HL-60 (cell line): ENCODE measurements at regions not wholly inside any gene's neighbourhood (a gene's known extent, or its start where the extent isn't known, plus 50 kb on each side); places are given as distances from the start of the nearest gene placed in this dataset.
A peak's percentile ranks its signal among the peaks of the same experiment; 100 is the strongest.

ENCODE experiments used
- DNase-seq, 2 experiments: peaks; one replicate each; pipeline ENCODE4 v3.0.0-alpha.2; 2010 to 2020; ENCODE audit warnings: low read depth in 1 of 2, low spot score in 1 of 2
- H3K27ac ChIP-seq: fragments of 250-450 bp; sonication (Bioruptor Pico); replicated peaks from 2 replicates; pipeline ENCODE4 v1.5.1; 2020; ENCODE audit warnings: mild to moderate bottlenecking, moderate library complexity
- H3K27me3 ChIP-seq: fragments of 250-450 bp; sonication (Bioruptor Pico); 2 replicates; pipeline ENCODE4 v1.5.1; 2021; ENCODE audit warnings: mild to moderate bottlenecking, moderate library complexity; ENCODE audit not compliant: insufficient read depth, poor library complexity, severe bottlenecking
- H3K4me3 ChIP-seq: replicated peaks from 2 replicates; pipeline ENCODE4 v1.5.1; 2011; ENCODE audit warnings: mild to moderate bottlenecking, control low read depth, low read length; ENCODE audit not compliant: insufficient read depth
- CTCF ChIP-seq: IDR thresholded peaks from one replicate; pipeline ENCODE4 v1.5.1; 2011; ENCODE audit warnings: low read length, control low read depth, inconsistent platforms; ENCODE audit not compliant: insufficient read depth
- GABPA ChIP-seq: IDR thresholded peaks from 2 replicates; pipeline ENCODE4 v1.6.1; 2012; ENCODE audit warnings: low read depth
- POLR2AphosphoS5 ChIP-seq: IDR thresholded peaks from 2 replicates; pipeline ENCODE4 v1.6.1; 2012; ENCODE audit warnings: low read depth
- SPI1 ChIP-seq: IDR thresholded peaks from 2 replicates; pipeline ENCODE4 v1.6.1; 2012; ENCODE audit warnings: low read depth, mild to moderate bottlenecking, borderline replicate concordance
- TF ChIP-seq, protein P1 (sequence below): IDR thresholded peaks from 2 replicates; pipeline ENCODE4 v1.6.1; 2012; ENCODE audit warnings: low read depth; ENCODE audit not compliant: insufficient replicate concordance

GRCh38 chr10:58957517-58957916, 218.9 kb upstream of the PHYHIPL start:
- no peak overlapping the region for H3K4me3 ChIP-seq
- no peak overlapping the region for H3K27ac ChIP-seq
- DNase-seq, result no peak
- no peaks in the 10 kb centered on the region for H3K27me3 ChIP-seq
- TF ChIP-seq POLR2AphosphoS5, result no peak
- no peak for TF ChIP-seq CTCF
- no peak for TF ChIP-seq SPI1
- TF ChIP-seq, protein P1, sequence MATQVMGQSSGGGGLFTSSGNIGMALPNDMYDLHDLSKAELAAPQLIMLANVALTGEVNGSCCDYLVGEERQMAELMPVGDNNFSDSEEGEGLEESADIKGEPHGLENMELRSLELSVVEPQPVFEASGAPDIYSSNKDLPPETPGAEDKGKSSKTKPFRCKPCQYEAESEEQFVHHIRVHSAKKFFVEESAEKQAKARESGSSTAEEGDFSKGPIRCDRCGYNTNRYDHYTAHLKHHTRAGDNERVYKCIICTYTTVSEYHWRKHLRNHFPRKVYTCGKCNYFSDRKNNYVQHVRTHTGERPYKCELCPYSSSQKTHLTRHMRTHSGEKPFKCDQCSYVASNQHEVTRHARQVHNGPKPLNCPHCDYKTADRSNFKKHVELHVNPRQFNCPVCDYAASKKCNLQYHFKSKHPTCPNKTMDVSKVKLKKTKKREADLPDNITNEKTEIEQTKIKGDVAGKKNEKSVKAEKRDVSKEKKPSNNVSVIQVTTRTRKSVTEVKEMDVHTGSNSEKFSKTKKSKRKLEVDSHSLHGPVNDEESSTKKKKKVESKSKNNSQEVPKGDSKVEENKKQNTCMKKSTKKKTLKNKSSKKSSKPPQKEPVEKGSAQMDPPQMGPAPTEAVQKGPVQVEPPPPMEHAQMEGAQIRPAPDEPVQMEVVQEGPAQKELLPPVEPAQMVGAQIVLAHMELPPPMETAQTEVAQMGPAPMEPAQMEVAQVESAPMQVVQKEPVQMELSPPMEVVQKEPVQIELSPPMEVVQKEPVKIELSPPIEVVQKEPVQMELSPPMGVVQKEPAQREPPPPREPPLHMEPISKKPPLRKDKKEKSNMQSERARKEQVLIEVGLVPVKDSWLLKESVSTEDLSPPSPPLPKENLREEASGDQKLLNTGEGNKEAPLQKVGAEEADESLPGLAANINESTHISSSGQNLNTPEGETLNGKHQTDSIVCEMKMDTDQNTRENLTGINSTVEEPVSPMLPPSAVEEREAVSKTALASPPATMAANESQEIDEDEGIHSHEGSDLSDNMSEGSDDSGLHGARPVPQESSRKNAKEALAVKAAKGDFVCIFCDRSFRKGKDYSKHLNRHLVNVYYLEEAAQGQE, result no peak
- TF ChIP-seq GABPA, result no peak

GRCh38 chr10:58963101-58963534, 213.3 kb upstream of the PHYHIPL start:
- H3K4me3 ChIP-seq, result no peak overlapping the region
- H3K27ac ChIP-seq, result no peak overlapping the region
- H3K27me3 ChIP-seq, result no peaks in the 10 kb centered on the region
- TF ChIP-seq CTCF (peak; percentile 7), SPI1 (no peak), POLR2AphosphoS5 (no peak), GABPA (no peak)
- TF ChIP-seq, protein P1, result no peak
- DNase-seq, result no peak

- no peak for DNase-seq
- TF ChIP-seq GABPA (no peak), SPI1 (no peak), CTCF (no peak), POLR2AphosphoS5 (no peak)
- TF ChIP-seq, protein P1, result no peak
- H3K4me3 ChIP-seq, result no peak overlapping the region
- no peak overlapping the region for H3K27ac ChIP-seq
- H3K27me3 ChIP-seq, result no peaks in the 10 kb centered on the region
Observed at GRCh38 chr10:58963723-58964124, 212.7 kb upstream of the PHYHIPL start.
